HepG2 (cell line): ENCODE measurements at regions not wholly inside any gene's neighbourhood (a gene's known extent, or its start where the extent isn't known, plus 50 kb on each side); places are given as distances from the start of the nearest gene placed in this dataset.
"Not testable (repeated sequence)": the region's sequence is repeated elsewhere in the genome, so short reads cannot be mapped to it uniquely, and the experiment has no call there.

Experiments
- ATF2 ChIP-seq: sonication (generic); formaldehyde crosslinking; IDR thresholded peaks from 2 replicates; pipeline ENCODE4 v1.4.0; 2020; ENCODE audit warnings: missing genetic modification reagents
- CTCF ChIP-seq: sonication (generic); formaldehyde crosslinking; IDR thresholded peaks from 2 replicates; pipeline ENCODE4 v1.5.0; 2020; ENCODE audit warnings: mild to moderate bottlenecking, missing genetic modification reagents, moderate library complexity
- TAF1 ChIP-seq: sonication (generic); formaldehyde crosslinking; IDR thresholded peaks from 2 replicates; pipeline ENCODE4 v1.4.0; 2020; ENCODE audit warnings: missing genetic modification reagents
- TOE1 ChIP-seq: sonication (generic); formaldehyde crosslinking; IDR thresholded peaks from 2 replicates; pipeline ENCODE4 v1.4.0; 2020; ENCODE audit warnings: mild to moderate bottlenecking, missing genetic modification reagents
- ZNF576 ChIP-seq: sonication (generic); formaldehyde crosslinking; IDR thresholded peaks from 2 replicates; pipeline ENCODE4 v1.4.0; 2020; ENCODE audit warnings: mild to moderate bottlenecking, missing genetic modification reagents

- TF ChIP-seq ATF2; TAF1; ZNF576 (CRISPR knock-in tag); CTCF (CRISPR knock-in tag); TOE1 (CRISPR knock-in tag): not testable (repeated sequence)
These were observed 85.3 kb upstream of the POTEM start for GRCh38 chr14:18881860-18882489.
